AG04449 (cell line): ENCODE measurements at regions not wholly inside any gene's neighbourhood (a gene's known extent, or its start where the extent isn't known, plus 50 kb on each side); places are given as distances from the start of the nearest gene placed in this dataset.

Source experiments
- CTCF ChIA-PET: fragments of 350-600 bp; formaldehyde crosslinking; extraction: SDS; loops from one replicate; lab custom pipeline; 2021; ENCODE audit warnings: antibody characterized with exemption; lab: Yijun Ruan, JAX
- POLR2A ChIA-PET: fragments of 400-600, 350-600 bp; formaldehyde crosslinking; extraction: SDS; loops from one replicate; lab custom pipeline; 2020; ENCODE audit warnings: antibody characterized with exemption, inconsistent platforms; lab: Yijun Ruan, JAX
- DNase-seq: peaks from one replicate; pipeline ENCODE4 v3.0.0-alpha.2; 2010; ENCODE audit warnings: low read depth, low spot score
- H3K4me3 ChIP-seq: 2 replicates; pipeline ENCODE4 v1.5.1; 2011; ENCODE audit warnings: low read depth, mild to moderate bottlenecking, control low read depth, low read length
- TF ChIP-seq, protein P1 (sequence below): IDR thresholded peaks from one replicate; pipeline ENCODE4 v1.5.1; 2011; ENCODE audit warnings: mild to moderate bottlenecking, moderate library complexity, low read length, control low read depth, inconsistent platforms; ENCODE audit not compliant: insufficient read depth; ENCODE audit errors: missing control alignments

DNA sequence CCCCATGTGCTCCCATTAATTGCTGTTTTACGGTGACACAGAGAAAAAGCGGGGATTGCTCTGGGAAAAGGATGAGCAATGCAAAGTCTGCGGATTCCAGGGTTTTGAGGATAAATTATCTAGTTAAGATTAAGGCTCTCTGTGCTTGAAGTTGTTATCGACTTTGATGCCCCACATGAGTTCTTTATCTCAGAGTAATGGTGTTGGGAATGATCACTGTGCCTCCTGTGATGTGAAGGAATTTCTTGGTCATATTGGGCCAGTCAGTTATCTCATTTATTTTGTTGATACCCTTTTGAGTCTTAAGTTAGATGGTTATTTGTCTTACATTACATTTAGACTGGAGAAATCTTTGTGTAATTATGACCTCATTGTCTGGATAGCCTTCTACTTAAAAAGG, 184.6 kb upstream of the MEX3C start:
- TF ChIP-seq, protein P1, sequence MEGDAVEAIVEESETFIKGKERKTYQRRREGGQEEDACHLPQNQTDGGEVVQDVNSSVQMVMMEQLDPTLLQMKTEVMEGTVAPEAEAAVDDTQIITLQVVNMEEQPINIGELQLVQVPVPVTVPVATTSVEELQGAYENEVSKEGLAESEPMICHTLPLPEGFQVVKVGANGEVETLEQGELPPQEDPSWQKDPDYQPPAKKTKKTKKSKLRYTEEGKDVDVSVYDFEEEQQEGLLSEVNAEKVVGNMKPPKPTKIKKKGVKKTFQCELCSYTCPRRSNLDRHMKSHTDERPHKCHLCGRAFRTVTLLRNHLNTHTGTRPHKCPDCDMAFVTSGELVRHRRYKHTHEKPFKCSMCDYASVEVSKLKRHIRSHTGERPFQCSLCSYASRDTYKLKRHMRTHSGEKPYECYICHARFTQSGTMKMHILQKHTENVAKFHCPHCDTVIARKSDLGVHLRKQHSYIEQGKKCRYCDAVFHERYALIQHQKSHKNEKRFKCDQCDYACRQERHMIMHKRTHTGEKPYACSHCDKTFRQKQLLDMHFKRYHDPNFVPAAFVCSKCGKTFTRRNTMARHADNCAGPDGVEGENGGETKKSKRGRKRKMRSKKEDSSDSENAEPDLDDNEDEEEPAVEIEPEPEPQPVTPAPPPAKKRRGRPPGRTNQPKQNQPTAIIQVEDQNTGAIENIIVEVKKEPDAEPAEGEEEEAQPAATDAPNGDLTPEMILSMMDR, result no peak
- no peak overlapping the region for H3K4me3 ChIP-seq
- DNase-seq, result no peak
- ChIA-PET POLR2A (no interaction called here), CTCF (interaction anchor here (4.3 kb wide), 1 partner anchor 273 kb away, joined by 44 read pairs; no protein-coding TSS in a partner anchor)

DNA sequence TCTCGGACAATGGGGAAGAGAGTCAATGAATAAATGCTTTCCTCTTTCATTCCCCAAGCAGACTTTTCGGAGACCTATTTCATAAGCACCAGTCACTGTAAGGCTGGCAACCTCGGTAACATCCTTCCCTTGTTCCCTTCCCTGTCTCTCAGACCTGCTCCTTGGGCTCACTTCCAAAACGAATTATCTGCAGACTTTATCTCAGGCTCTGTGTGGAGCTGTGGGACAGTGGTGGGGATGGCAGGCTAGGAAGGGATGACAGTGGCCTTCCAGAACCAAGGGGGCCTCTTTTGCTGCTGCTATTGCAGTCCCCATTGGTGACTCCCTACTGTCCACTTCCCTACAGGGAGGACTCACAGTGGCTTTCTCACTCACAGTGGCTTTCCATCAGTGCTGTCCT, 185.6 kb upstream of the MEX3C start:
- ChIA-PET POLR2A (no interaction called here), CTCF (interaction anchor here (4.3 kb wide), 1 partner anchor 274 kb away, joined by 44 read pairs; no protein-coding TSS in a partner anchor)
- no peak for DNase-seq

DNA sequence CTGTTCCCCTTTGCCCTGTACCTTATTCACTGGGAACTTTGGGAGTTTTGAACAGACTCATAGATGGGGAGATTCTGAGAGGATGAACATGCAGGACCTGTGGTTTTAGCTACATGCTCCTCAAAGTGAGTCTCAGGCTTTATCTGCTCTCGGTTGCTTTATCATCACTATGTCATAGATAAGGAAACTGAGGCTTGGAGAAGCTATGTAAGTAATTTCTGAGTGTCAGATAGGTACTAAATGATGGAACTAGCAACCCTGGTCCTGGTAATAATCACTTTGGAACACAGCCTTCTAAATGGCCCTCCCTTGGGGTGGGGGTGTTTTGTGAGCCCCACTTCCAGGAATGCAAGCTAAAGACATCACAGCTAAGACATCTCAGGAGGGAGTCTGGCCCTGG, 186.2 kb upstream of the MEX3C start:
- ChIA-PET POLR2A (no interaction called here), CTCF (interaction anchor here (0.9 to 4.3 kb wide), 3 partner anchors 9 to 278 kb away, joined by 3 to 44 read pairs (median 4); no protein-coding TSS in a partner anchor)
- H3K4me3 ChIP-seq, result no peak overlapping the region
- TF ChIP-seq, protein P1, result no peak
- DNase-seq, result no peak

More for the DNA sequence above, 185.6 kb upstream of the MEX3C start:
- TF ChIP-seq, protein P1, result no peak
- no peak overlapping the region for H3K4me3 ChIP-seq

DNA sequence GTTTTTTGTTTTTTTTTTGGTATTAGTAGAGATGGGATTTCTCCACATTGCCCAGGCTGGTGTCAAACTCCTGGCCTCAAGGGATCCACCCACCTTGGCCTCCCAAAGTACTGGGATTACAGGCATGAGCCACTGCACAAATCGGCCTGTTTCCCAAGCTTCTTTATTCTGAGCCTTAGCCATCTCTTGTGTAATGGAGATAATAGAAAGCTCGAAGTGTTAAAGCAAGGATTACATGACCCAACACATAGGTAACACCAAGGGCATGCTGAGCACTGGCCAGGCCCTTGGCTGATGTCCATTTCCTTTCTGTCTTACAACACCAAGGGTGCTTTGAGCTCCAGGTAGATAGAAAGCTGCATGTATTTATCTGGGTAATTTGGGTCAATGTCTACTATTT, 187.8 kb upstream of the MEX3C start:
- no peak for DNase-seq
- POLR2A ChIA-PET, result no interaction called here
- no peak overlapping the region for H3K4me3 ChIP-seq
- TF ChIP-seq, protein P1, result no peak
- CTCF ChIA-PET, result interaction anchor here (1.1 to 4.3 kb wide), 2 partner anchors 276 to 282 kb away, joined by 3 to 44 read pairs; no protein-coding TSS in a partner anchor

DNA sequence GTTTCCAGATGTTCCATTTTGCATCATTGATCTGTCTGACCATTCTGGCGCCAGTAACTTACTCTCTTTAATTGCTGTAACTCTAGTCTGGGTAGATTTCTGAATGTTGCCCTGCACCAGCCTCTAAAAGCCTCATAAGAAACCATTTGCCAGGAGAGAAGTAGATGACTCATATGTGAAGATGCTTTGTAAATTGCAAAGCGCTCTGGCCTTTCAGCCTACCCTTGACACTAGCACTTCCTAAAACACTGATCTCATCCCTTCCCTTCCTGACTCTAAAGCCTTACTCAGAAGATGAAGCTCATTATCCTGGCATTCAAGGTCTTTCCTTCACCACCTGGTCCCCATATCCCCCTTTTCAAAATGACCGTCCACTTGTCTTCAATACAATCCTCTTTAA, 193.2 kb upstream of the MEX3C start:
- no peak overlapping the region for H3K4me3 ChIP-seq
- TF ChIP-seq, protein P1, result no peak
- POLR2A ChIA-PET, result no interaction called here
- CTCF ChIA-PET, result no interaction called here
- no peak for DNase-seq

DNA sequence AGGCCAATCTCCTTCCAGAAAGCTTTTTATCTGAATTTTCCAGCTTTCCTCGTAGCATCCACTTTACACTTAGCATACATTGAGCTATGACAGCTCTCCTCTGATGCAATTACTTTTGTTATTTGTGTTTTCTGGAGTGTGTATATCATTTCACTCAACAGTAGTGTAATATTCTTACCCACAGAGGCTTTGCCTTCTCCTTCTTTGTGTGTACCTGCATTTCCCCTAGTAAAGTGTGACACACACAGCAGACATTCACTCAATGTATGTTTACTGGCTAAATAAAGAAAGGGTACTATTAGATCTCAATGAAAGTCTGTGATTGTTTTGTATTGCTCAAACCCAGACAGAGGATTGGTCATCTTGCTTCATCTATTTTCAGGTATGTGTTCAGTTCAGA, 193.7 kb upstream of the MEX3C start:
- no peak overlapping the region for H3K4me3 ChIP-seq
- TF ChIP-seq, protein P1, result no peak
- POLR2A ChIA-PET, result no interaction called here
- no peak for DNase-seq
- CTCF ChIA-PET, result no interaction called here
